ENCODE measurements at regions not wholly inside any gene's neighbourhood (a gene's known extent, or its start where the extent isn't known, plus 50 kb on each side); places are given as distances from the start of the nearest gene placed in this dataset.
"Not testable (repeated sequence)": the region's sequence is repeated elsewhere in the genome, so short reads cannot be mapped to it uniquely, and the experiment has no call there.

DNA sequence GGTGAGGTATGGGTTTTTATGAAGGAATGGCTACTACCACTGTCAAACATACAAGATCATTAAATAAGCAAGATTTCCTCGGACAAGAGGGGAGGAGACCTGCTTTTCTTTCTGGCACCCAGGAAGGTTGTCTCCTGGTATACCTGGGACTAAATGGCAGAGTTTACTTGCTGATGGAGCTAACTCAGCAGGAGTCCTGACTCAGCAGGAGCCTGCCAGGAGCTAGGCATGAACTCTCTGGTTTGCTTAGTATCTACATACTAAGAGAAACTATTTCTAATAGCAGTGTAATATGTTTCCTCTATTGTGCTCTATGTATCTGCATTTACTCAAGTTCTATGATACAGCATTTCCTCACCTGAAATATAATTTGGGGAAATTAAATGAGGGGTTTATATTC, 404.2 kb downstream of the RSL24D1 start:
- intact Hi-C loops (cut with micrococcal nuclease; ENCODE audit: unreplicated experiment): loop anchor here (10.0 kb wide), 1 partner anchor 818 kb away; the partner anchor contains the start of gene UNC13C
- TF ChIP-seq, protein P1, sequence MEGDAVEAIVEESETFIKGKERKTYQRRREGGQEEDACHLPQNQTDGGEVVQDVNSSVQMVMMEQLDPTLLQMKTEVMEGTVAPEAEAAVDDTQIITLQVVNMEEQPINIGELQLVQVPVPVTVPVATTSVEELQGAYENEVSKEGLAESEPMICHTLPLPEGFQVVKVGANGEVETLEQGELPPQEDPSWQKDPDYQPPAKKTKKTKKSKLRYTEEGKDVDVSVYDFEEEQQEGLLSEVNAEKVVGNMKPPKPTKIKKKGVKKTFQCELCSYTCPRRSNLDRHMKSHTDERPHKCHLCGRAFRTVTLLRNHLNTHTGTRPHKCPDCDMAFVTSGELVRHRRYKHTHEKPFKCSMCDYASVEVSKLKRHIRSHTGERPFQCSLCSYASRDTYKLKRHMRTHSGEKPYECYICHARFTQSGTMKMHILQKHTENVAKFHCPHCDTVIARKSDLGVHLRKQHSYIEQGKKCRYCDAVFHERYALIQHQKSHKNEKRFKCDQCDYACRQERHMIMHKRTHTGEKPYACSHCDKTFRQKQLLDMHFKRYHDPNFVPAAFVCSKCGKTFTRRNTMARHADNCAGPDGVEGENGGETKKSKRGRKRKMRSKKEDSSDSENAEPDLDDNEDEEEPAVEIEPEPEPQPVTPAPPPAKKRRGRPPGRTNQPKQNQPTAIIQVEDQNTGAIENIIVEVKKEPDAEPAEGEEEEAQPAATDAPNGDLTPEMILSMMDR (IDR thresholded peaks at IDR 0.05; ENCODE audit: unreplicated experiment): no peak
- no peaks in the 10 kb centered on the region for H3K27me3 Mint-ChIP-seq (ENCODE audit: unreplicated experiment)
- no peaks in the 10 kb centered on the region for H3K36me3 Mint-ChIP-seq (ENCODE audit: insufficient read depth, unreplicated experiment)
- H3K4me1 Mint-ChIP-seq (ENCODE audit: low read depth, unreplicated experiment): no peaks in the 10 kb centered on the region
- H3K27ac Mint-ChIP-seq (ENCODE audit: unreplicated experiment): no peak overlapping the region
- CTCF ChIA-PET: no interaction called here
- H3K4me3 Mint-ChIP-seq (ENCODE audit: low read depth, unreplicated experiment): no peak overlapping the region
- BruUV-seq (replicated peaks): no TSS peak
- DNase-seq: no peak
- peaks cover 5% of the 10 kb centered on the region for H3K9me3 Mint-ChIP-seq (ENCODE audit: low read depth, unreplicated experiment)

DNA sequence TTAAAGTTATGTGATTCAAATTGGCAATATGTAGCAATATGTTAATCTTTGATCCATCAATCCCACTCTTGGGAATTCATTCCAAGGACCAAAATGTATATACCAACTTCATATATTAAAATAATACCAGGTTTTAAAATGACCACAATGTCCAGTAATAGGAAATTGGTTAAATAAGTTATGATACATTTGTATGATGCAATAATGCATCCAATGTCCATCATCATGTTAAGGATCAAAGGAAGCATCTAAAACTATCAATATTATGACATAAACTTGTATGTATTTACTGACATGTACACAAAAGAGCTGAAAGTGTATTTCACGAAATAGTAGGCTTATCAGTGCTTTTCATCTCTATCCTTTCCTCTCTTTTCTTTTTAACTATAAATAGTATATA, 406.0 kb downstream of the RSL24D1 start:
- TF ChIP-seq, protein P1 (IDR thresholded peaks at IDR 0.05; ENCODE audit: unreplicated experiment): no peak
- Mint-ChIP-seq H3K9me3 (ENCODE audit: low read depth, unreplicated experiment) (peaks cover 5% of the 10 kb centered on the region), H3K36me3 (ENCODE audit: insufficient read depth, unreplicated experiment) (no peaks in the 10 kb centered on the region), H3K27ac (ENCODE audit: unreplicated experiment) (no peak overlapping the region), H3K27me3 (ENCODE audit: unreplicated experiment) (no peaks in the 10 kb centered on the region), H3K4me3 (ENCODE audit: low read depth, unreplicated experiment) (no peak overlapping the region), H3K4me1 (ENCODE audit: low read depth, unreplicated experiment) (no peaks in the 10 kb centered on the region)
- CTCF ChIA-PET: no interaction called here
- no TSS peak for BruUV-seq (replicated peaks)
- intact Hi-C loops (cut with micrococcal nuclease; ENCODE audit: unreplicated experiment): loop anchor here (10.0 kb wide), 1 partner anchor 816 kb away; the partner anchor contains the start of gene UNC13C
- DNase-seq: no peak

DNA sequence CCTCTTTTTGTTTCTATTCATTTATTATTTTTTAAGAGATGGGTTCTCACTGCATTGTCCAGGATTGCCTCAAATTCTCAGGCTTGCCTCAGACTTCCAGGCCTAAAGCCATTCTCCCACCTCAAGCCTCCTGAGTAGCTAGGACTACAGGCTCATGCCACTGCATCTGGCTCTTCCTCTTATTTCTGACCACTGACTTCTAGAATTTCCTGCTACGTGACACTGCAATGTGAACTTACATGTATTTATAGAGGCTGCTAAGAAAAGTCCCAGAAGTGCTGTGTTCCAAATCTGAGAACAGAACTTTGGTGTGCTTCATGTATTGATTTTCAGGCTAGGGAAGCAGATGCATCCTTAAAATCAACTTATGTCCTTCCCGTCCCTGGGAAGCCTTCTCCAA, 407.4 kb downstream of the RSL24D1 start:
- H3K4me3 Mint-ChIP-seq (ENCODE audit: low read depth, unreplicated experiment): no peak overlapping the region
- intact Hi-C loops (cut with micrococcal nuclease; ENCODE audit: unreplicated experiment): no loop called here
- H3K27me3 Mint-ChIP-seq (ENCODE audit: unreplicated experiment): no peaks in the 10 kb centered on the region
- H3K4me1 Mint-ChIP-seq (ENCODE audit: low read depth, unreplicated experiment): no peaks in the 10 kb centered on the region
- no TSS peak for BruUV-seq (replicated peaks)
- DNase-seq: no peak
- CTCF ChIA-PET: no interaction called here
- TF ChIP-seq, protein P1 (IDR thresholded peaks at IDR 0.05; ENCODE audit: unreplicated experiment): no peak
- no peak overlapping the region for H3K27ac Mint-ChIP-seq (ENCODE audit: unreplicated experiment)
- H3K9me3 Mint-ChIP-seq (ENCODE audit: low read depth, unreplicated experiment): peaks cover 6% of the 10 kb centered on the region
- no peaks in the 10 kb centered on the region for H3K36me3 Mint-ChIP-seq (ENCODE audit: insufficient read depth, unreplicated experiment)

DNA sequence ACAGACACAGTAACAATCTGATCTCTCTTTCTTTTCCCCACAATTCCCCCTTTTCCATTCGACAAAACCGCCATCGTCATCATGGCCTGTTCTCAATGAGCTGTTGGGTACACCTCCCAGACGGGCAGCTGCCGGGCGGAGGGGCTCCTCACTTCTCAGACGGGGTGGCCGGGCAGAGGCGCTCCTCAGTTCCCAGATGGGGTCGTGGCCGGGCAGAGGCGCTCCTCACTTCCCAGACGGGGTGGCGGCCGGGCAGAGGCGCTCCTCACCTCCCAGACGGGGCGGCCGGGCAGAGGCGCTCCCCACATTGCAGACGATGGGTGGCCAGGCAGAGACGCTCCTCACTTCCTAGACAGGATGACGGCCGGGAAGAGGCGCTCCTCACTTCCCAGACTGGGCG, 415.5 kb downstream of the RSL24D1 start:
- BruUV-seq (replicated peaks): not testable (repeated sequence)

DNA sequence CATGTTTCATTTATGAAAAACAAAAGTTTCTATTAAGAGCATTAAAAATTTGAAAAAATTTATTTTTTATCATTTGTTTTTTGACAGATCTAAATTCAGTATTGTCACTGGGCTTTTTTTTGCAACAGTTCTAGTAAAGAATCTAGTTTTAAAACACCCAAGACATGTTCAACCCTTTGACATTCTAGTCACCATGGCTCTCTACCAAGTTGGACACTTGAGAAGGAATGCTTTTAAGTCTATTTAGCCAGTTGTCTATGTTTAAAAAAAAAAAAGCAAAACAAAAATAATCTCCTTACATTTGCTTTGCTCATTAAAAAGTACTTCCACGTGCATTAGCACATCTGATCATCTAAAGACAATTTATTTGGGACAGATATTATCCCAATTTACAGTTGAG, 417.5 kb downstream of the RSL24D1 start:
- Mint-ChIP-seq H3K36me3 (ENCODE audit: insufficient read depth, unreplicated experiment) (no peaks in the 10 kb centered on the region), H3K4me1 (ENCODE audit: low read depth, unreplicated experiment) (no peaks in the 10 kb centered on the region), H3K27ac (ENCODE audit: unreplicated experiment) (no peak overlapping the region), H3K4me3 (ENCODE audit: low read depth, unreplicated experiment) (no peak overlapping the region), H3K27me3 (ENCODE audit: unreplicated experiment) (no peaks in the 10 kb centered on the region), H3K9me3 (ENCODE audit: low read depth, unreplicated experiment) (peaks cover 9% of the 10 kb centered on the region)
- TF ChIP-seq, protein P1 (IDR thresholded peaks at IDR 0.05; ENCODE audit: unreplicated experiment): no peak
- CTCF ChIA-PET: no interaction called here
- BruUV-seq (replicated peaks): no TSS peak
- intact Hi-C loops (cut with micrococcal nuclease; ENCODE audit: unreplicated experiment): no loop called here
- no peak for DNase-seq

More for the DNA sequence above, 415.5 kb downstream of the RSL24D1 start:
- intact Hi-C loops (cut with micrococcal nuclease; ENCODE audit: unreplicated experiment); DNase-seq; H3K36me3 Mint-ChIP-seq (ENCODE audit: insufficient read depth, unreplicated experiment); H3K27me3 Mint-ChIP-seq (ENCODE audit: unreplicated experiment); H3K4me3 Mint-ChIP-seq (ENCODE audit: low read depth, unreplicated experiment); H3K4me1 Mint-ChIP-seq (ENCODE audit: low read depth, unreplicated experiment); CTCF ChIA-PET; H3K27ac Mint-ChIP-seq (ENCODE audit: unreplicated experiment): not testable (repeated sequence)
- H3K9me3 Mint-ChIP-seq (ENCODE audit: low read depth, unreplicated experiment): peaks cover 12% of the 10 kb centered on the region

Measured in Calu3 (cell line).